Gastroesophageal sphincter (tissue), 3 donors: ENCODE measurements at regions not wholly inside any gene's neighbourhood (a gene's known extent, or its start where the extent isn't known, plus 50 kb on each side); places are given as distances from the start of the nearest gene placed in this dataset.

Experiments
- POLR2A ChIP-seq, 2 donors: fragments of 450-650 bp; IDR thresholded peaks; one replicate each; pipeline ENCODE4 v1.6.1; 2017; ENCODE audit warnings: antibody characterized with exemption in 2 of 2, mild to moderate bottlenecking in 2 of 2, moderate library complexity in 1 of 2
- TF ChIP-seq, protein P1 (sequence below), 4 experiments: fragments of 200-600 bp in 2 of 4; fragments of 450-650 bp in 2 of 4; sonication (generic) in 1 of 4; IDR thresholded peaks; one replicate each; pipeline ENCODE4 v1.5.1; 2017 to 2019; ENCODE audit warnings: antibody characterized with exemption in 4 of 4, mild to moderate bottlenecking in 2 of 4, moderate library complexity in 2 of 4

GRCh38 chr17:12256380-12256995, 235.8 kb downstream of the MAP2K4 start:
- TF ChIP-seq, protein P1, sequence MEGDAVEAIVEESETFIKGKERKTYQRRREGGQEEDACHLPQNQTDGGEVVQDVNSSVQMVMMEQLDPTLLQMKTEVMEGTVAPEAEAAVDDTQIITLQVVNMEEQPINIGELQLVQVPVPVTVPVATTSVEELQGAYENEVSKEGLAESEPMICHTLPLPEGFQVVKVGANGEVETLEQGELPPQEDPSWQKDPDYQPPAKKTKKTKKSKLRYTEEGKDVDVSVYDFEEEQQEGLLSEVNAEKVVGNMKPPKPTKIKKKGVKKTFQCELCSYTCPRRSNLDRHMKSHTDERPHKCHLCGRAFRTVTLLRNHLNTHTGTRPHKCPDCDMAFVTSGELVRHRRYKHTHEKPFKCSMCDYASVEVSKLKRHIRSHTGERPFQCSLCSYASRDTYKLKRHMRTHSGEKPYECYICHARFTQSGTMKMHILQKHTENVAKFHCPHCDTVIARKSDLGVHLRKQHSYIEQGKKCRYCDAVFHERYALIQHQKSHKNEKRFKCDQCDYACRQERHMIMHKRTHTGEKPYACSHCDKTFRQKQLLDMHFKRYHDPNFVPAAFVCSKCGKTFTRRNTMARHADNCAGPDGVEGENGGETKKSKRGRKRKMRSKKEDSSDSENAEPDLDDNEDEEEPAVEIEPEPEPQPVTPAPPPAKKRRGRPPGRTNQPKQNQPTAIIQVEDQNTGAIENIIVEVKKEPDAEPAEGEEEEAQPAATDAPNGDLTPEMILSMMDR (IDR thresholded peaks at IDR 0.05) = peak; percentile 65 to 92 (median 83)
- no peak for TF ChIP-seq POLR2A (IDR thresholded peaks at IDR 0.05)
